Small intestine (tissue), 7 donors: ENCODE measurements at regions not wholly inside any gene's neighbourhood (a gene's known extent, or its start where the extent isn't known, plus 50 kb on each side); places are given as distances from the start of the nearest gene placed in this dataset.

Experiments
- DNase-seq, 2 donors: peaks; one replicate each; pipeline versions ENCODE4 v3.0.0 to v3.0.0-alpha.2; 2013
- FAIRE-seq: peaks from 2 replicates; lab custom pipeline; 2012; peaks lifted over from hg19 to GRCh38; lab: Jason Lieb, UNC
- H3K27ac ChIP-seq, 3 donors: one replicate each; pipeline ENCODE4 v1.5.1; 2013; ENCODE audit warnings: low read length in 2 of 3, mild to moderate bottlenecking in 2 of 3, control low read depth in 1 of 3, inconsistent platforms in 1 of 3, low read depth in 1 of 3, moderate library complexity in 1 of 3
- H3K27me3 ChIP-seq, 3 donors: one replicate each; pipeline ENCODE4 v1.6.1; 2013; ENCODE audit warnings: low read length in 3 of 3, inconsistent platforms in 1 of 3; ENCODE audit not compliant: control insufficient read depth in 3 of 3, insufficient read depth in 3 of 3
- H3K36me3 ChIP-seq, 3 donors: one replicate each; pipeline ENCODE4 v1.6.1; 2013; ENCODE audit warnings: low read length in 3 of 3, inconsistent platforms in 1 of 3, low read depth in 1 of 3, mild to moderate bottlenecking in 1 of 3, moderate library complexity in 1 of 3; ENCODE audit not compliant: control insufficient read depth in 3 of 3, insufficient read depth in 2 of 3
- H3K4me1 ChIP-seq, 3 donors: one replicate each; pipeline ENCODE4 v1.6.1; 2013; ENCODE audit warnings: low read length in 2 of 3, inconsistent platforms in 1 of 3, low read depth in 1 of 3, mild to moderate bottlenecking in 1 of 3, moderate library complexity in 1 of 3; ENCODE audit not compliant: control insufficient read depth in 3 of 3, insufficient read depth in 2 of 3
- H3K4me3 ChIP-seq, 3 donors: one replicate each; pipeline ENCODE4 v1.5.1; 2013; ENCODE audit warnings: low read length in 3 of 3, control low read depth in 1 of 3, inconsistent platforms in 1 of 3, low read depth in 1 of 3, mild to moderate bottlenecking in 1 of 3, moderate library complexity in 1 of 3
- H3K9me3 ChIP-seq, 2 donors: one replicate each; pipeline ENCODE4 v1.6.1; 2013; ENCODE audit warnings: low read depth in 1 of 2, low read length in 1 of 2; ENCODE audit not compliant: control insufficient read depth in 2 of 2, insufficient read depth in 1 of 2
- WGBS, 3 donors: extraction: QIAGEN DNeasy Blood & Tissue Kit; methylation state at CpG; one replicate each; pipeline ENCODE4 v1.1.7; 2013; 5-methylcytosine and 5-hydroxymethylcytosine counted together
- donor health status: healthy with polysubstance abuse.
- donor health status: control.
- donor health status: control.
- donor health status: Bipolar disorder and iron deficiency.
- donor health status: healthy.

DNA sequence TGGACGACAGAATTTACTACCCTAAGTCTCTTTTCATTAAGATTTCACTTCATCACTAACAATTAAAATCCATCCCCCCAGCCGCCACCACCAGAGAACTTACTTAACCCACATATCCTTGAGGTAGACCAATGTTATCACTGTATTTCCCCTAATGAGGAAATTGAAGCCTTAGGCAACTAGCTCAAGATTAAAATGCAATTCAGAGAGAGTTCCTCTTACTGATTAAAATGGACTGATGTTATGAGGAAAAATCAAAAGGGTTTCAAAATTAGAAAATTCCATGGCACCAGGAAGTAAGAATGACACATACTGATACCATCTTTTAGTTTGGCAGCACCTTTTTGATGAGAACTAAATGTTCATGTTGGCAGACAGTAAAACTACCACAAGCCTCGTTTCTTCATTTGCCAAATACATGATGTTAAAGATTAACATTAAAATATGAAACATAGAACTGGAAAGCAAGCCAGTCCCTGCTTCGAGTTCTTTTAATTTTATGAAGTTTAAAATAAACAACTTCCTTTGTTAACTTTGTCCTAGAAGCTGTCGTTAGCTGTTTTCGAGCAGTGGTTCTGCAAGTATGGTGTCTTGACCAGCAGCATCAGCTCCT, 69.3 kb upstream of the CCDC160 start:
- FAIRE-seq: no peak
- 57 to 72% (median 66%) methylated on average over 6 of the region's 6 CpGs for WGBS, 3 donors
- Histone ChIP-seq H3K9me3 (no peaks in the 10 kb centered on the region), H3K36me3 (no peaks in the 10 kb centered on the region), H3K4me3 (no peak overlapping the region), H3K27ac (no peak overlapping the region), H3K27me3 (no peaks in the 10 kb centered on the region), H3K4me1 (no peaks in the 10 kb centered on the region)
- no peak for DNase-seq

DNA sequence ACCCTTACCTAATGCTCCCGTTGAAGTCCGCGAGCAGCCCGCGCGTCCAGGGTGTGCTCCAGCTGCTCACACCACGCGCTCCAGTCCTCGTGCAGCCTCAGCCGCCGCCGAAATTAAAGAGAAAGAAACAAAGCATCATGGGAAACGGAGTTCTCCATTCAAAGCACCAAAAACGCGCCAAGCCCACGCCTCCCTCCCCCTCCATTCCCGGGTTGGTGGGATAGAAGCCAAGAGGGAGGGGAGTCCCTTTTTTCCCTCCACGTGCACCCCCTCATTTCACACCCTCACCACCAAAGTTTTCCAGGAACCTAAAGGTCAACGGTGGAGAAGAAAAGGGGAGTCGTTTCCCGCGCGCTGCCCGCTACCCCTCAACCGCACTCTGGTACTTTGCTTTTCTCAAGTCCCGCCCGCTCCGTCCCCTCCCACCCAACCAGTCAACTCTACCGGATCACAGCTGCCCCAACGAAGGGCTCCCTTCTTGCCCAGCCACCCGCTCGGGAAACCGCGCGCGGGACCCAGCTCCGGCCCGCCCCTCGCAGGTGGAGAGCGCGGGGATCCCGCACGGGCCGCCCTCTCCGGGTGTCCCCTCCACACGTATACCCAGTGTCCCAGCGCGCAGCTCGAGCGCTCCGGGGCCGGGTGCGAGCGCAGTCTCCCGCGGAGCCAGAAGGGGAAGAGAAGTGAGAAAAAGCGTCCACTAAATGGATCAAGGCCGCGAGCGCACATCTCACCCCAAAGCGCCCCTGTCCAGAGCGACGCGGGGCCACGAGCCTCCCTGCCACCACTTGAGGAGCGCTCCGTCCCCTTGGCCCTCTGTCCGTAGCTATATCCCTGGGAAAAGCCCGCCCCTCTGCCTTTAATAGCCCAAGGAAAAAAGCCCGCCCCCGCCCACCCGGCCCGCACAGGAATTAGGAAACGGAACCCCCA, 65.1 kb upstream of the CCDC160 start:
- DNase-seq: peak; percentile 3 to 46
- FAIRE-seq: no peak

DNA sequence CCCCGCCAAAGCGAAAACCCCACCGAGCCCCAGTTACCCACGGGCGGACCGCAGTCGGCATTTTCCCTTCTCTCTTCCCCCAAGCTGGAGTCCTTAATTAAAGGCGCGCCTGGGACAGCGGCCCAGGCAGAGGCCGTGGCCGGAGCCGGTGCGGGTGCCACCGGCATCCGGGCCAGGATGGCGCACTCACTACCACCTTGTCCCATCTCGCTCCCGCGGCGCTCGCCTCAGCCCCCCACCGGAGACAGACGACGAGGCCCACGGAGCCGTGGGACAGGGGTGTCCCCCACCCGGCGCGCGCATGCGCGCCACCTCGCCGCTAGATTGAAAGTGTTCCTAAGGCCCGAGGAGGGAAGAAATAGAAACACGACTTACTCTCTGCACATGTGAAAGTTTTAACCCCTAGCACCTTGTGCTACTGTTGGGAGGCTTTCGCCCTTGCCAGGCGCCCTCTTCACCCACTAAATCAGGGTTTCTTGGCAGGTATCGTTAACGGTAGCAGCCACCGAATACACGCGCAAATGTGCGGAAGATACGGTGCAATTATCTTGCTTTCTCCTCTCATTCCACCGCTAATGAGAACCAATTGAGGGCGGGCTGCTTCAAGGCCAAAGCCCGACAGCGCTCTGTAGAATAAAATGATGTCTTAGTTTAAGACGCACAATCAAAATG, 64.3 kb upstream of the CCDC160 start:
- Histone ChIP-seq H3K9me3 (no peaks in the 10 kb centered on the region), H3K4me1 (no peaks in the 10 kb centered on the region), H3K4me3 (peak overlapping the region; percentile 23 to 59 (median 53)), H3K27me3 (peaks cover 0 to 2% (median 0%) of the 10 kb centered on the region in 3 donors), H3K36me3 (no peaks in the 10 kb centered on the region), H3K27ac (no peak overlapping the region)
- 0 to 30% (median 12%) methylated on average over 30 to 51 of the region's 51 CpGs for whole genome bisulfite sequencing, 3 donors
- DNase-seq (peak; percentile 11 to 41), FAIRE-seq (no peak)

More for the DNA sequence above, 65.1 kb upstream of the CCDC160 start:
- no peaks in the 10 kb centered on the region for H3K4me1 ChIP-seq
- peaks cover 0 to 2% (median 0%) of the 10 kb centered on the region in 3 donors for H3K27me3 ChIP-seq
- WGBS, 3 donors: 1 to 48% (median 30%) methylated on average over 29 to 74 of the region's 74 CpGs
- no peaks in the 10 kb centered on the region for H3K9me3 ChIP-seq
- H3K4me3 ChIP-seq: peak overlapping the region; percentile 23 to 59 (median 53)
- H3K36me3 ChIP-seq: no peaks in the 10 kb centered on the region
- H3K27ac ChIP-seq: no peak overlapping the region

DNA sequence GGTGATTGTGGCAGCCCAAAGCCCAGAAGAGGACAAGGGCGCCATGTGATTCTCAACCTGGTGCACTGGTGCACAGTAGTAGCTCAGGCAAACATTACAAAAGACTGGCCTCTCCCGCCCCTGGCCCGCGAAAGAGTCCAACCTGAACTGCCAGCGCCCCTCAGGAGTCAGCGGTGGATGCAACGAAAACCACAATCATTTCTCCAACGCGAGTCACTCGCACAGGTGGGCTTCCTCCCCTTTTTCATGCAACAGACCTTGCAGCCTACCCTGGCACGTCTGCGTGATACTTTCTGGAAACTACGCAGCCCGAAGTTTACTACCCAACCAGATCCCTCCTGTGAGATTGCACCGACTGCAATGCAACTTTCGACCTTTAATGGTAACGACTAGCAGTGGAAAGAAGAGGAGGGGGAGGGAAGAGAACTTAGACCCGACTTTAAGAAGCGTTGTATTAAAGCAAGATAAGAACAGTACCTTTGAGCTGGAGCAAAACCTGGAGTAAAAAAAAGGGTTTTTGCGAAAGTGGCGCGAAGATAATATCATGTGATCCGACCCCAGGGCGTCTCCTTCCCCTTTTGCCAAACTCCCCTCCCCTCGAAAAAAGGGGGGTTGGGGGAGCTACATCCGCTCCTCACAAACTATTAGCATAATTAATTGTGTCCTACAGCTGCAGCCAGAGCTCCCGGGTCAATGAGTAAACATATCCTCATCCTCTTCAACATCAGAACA, 63.3 kb upstream of the CCDC160 start:
- 2 to 31% (median 7%) methylated on average over 23 to 27 of the region's 27 CpGs for WGBS, 3 donors
- Histone ChIP-seq H3K4me3 (peak overlapping the region in 2 of 3 donors; percentile 1 to 35), H3K36me3 (no peaks in the 10 kb centered on the region), H3K9me3 (no peaks in the 10 kb centered on the region), H3K4me1 (no peaks in the 10 kb centered on the region), H3K27me3 (peaks cover 0 to 2% (median 0%) of the 10 kb centered on the region in 3 donors), H3K27ac (no peak overlapping the region)
- peak in 1 of 2 donors; percentile 26 for DNase-seq
- FAIRE-seq: no peak

DNA sequence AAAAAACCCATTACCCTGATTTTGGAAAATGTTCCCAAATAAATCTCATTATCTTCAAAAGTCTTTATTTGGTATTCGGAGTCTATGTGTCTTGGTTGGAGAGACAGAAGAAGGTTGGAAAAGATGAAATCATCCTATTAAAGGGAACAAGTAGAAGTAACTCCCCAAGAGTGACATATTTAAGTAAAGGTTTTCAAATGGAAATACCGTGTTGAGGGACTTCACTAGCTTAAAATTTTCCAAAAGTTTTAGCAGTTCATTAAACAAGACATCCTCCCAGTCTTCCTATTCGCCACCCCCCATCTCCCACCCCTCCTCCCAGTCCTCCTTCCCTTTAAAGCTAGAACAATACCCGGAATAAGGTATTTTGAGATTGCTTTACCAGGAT, 62.7 kb upstream of the CCDC160 start:
- Histone ChIP-seq H3K9me3 (no peaks in the 10 kb centered on the region), H3K27me3 (peaks cover 0 to 2% (median 0%) of the 10 kb centered on the region in 3 donors), H3K36me3 (no peaks in the 10 kb centered on the region), H3K4me3 (no peak overlapping the region), H3K4me1 (no peaks in the 10 kb centered on the region), H3K27ac (no peak overlapping the region)
- FAIRE-seq: no peak
- WGBS, 3 donors: 41 to 51% (median 45%) methylated on average over 4 of the region's 4 CpGs
- DNase-seq: no peak

DNA sequence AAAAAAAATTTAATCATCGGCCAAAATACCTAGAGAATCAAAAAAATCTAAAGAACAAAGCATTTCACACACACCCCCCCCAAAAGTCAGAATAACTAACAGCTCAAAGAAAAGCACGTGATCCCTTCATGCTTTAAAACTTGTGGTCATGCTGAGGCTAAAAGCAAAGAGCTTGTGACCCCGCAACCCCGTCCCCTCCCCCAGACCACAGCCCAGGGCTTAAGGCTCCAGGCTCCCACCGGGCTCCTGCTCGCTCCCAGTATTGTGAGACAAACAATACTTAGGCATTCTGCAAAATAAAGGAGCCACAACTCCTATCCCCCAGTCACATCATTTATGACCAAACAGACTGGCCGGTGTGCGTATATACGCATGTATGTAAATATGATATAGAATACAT, 62.1 kb upstream of the CCDC160 start:
- H3K4me3 ChIP-seq: no peak overlapping the region
- no peaks in the 10 kb centered on the region for H3K4me1 ChIP-seq
- 73 to 89% (median 83%) methylated on average over 9 of the region's 9 CpGs for WGBS, 3 donors
- H3K9me3 ChIP-seq: no peaks in the 10 kb centered on the region
- peaks cover 0 to 2% (median 0%) of the 10 kb centered on the region in 3 donors for H3K27me3 ChIP-seq
- FAIRE-seq (no peak), DNase-seq (no peak)
- no peak overlapping the region for H3K27ac ChIP-seq
- no peaks in the 10 kb centered on the region for H3K36me3 ChIP-seq

DNA sequence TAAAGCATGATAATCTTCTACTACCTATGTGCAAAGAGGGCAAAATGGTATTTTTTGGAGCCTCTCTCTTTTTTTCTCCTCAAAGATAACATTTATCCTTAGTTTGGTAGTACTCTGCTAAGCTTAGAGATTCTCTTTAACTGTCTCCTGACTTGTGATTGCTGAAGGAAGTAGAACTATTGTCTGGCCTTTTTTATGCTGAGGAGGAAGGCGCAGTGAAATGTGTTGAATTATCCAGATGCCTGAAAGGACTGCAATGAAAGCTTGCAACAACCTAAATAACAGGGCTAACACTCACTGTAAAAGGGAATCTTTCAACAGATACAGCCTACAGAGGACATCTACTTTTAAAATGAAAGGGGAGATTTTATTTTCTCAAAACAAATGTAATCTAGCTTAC, 59.5 kb upstream of the CCDC160 start:
- no peak for FAIRE-seq
- Histone ChIP-seq H3K27me3 (peaks cover 0 to 2% (median 0%) of the 10 kb centered on the region in 3 donors), H3K4me3 (no peak overlapping the region), H3K36me3 (no peaks in the 10 kb centered on the region), H3K27ac (no peak overlapping the region), H3K9me3 (no peaks in the 10 kb centered on the region), H3K4me1 (no peaks in the 10 kb centered on the region)
- WGBS, 3 donors: 72 to 92% (median 86%) methylated on average over 1 of the region's 1 CpG
- DNase-seq: no peak
